GM12891 (cell line): ENCODE measurements at regions not wholly inside any gene's neighbourhood (a gene's known extent, or its start where the extent isn't known, plus 50 kb on each side); places are given as distances from the start of the nearest gene placed in this dataset.

Experiments
- POLR2AphosphoS5 ChIP-seq: IDR thresholded peaks from 2 replicates; pipeline ENCODE4 v1.6.1; 2011; ENCODE audit warnings: low read depth, low read length, control low read depth
- SPI1 ChIP-seq: IDR thresholded peaks from 2 replicates; pipeline ENCODE4 v1.6.1; 2011; ENCODE audit warnings: low read depth, low read length, control low read depth

DNA sequence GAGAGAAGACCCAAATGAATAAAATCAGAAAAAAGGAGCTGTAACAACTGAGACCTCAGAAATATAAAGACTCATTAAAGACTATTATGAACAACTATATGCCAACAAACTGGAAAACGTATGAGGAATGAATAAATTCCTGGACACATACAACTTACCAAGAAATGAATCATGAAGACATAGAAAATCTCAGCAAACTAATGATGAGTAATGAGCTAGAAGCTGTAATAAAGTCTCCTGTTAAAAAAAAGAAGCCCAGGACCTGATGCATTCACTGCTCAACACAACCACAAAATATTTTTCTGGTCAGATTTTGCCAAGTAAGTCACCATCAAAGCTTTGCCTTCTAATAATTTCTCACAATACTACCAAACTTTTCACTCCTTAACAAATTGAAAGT lies 666.7 kb downstream of the LRRC70 start:
- TF ChIP-seq SPI1 (no peak), POLR2AphosphoS5 (no peak)
